ENCODE measurements at regions not wholly inside any gene's neighbourhood (a gene's known extent, or its start where the extent isn't known, plus 50 kb on each side); places are given as distances from the start of the nearest gene placed in this dataset.

DNA sequence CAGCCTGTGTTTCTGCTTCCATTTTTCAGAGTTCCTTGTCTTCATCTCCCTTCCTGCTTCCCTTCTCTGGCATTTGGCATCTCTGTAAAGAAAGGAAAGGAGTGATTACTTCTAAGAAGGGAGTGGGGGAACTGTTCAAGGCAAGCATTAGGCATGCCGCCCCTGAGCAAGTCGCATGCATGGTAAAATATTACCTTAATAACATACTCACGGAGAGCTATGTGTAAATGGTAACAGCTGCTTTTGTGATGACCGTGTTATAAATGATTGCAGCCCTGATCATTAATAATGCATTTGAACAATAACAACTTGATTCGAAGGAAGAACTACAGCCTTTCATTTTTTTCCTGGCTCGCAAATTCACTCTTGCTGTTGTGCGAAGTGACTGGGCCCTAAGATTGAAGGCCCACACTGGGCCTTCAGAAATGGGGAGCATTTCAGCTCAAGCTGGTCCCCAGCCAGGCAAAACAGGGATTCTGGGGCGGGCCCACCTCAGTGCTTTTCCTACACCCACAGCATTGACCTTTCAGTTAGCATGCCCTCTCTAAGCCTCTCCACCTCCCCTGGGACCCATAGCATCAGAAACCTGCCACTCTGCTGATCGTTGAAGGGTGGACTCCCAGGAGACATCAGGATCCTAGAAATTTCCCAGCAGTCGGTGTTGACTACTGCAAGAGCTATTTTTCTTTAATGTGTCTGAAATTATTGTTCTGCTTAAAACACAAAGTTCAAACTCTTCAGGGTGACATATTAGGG lies 263.0 kb upstream of the CADM1 start:
- DNase-seq (ENCODE audit: extremely low read depth in 1 of 2, low read depth in 1 of 2): no peak

DNA sequence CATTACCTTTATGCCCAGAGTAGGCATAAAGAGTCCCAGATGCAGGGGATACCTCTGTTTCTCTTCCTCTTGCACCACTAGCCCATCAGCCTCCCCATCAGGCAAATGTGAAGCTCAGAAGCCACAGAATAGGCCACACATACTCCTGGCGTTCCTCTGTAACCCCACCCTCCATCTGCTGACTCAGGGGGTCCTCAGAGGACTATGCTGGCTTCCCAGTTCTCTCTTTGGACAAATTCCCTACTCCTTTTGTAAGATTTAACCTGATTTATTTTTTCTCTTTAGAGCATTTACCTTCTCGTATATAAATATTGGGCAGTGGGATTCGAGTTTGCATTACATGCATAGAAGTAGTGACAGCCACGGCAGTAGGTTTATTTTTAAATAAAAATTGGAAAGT lies 262.3 kb upstream of the CADM1 start:
- no peak for DNase-seq (ENCODE audit: extremely low read depth in 1 of 2, low read depth in 1 of 2)

DNA sequence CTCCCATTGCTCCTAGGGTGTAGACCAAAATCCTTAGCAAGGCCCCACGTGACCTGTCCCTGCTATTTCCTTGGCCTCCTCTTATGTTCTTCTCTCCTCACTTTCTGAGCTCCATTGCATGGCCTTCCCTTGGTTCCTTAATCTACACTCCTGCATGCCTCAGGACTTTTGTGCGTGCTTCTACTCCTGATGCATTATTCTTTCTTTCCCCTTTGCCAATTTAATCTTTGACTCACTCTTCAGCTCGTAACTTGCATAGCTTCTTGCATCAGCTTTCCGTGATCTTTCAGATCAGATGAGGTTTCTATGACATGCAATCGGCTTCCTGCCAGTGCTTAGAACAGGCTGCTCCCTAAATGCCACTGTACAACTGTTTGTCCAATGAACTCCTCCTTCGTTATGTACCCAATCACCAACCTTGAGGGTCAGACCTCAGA lies 261.6 kb upstream of the CADM1 start:
- no peak for DNase-seq (ENCODE audit: extremely low read depth in 1 of 2, low read depth in 1 of 2)

DNA sequence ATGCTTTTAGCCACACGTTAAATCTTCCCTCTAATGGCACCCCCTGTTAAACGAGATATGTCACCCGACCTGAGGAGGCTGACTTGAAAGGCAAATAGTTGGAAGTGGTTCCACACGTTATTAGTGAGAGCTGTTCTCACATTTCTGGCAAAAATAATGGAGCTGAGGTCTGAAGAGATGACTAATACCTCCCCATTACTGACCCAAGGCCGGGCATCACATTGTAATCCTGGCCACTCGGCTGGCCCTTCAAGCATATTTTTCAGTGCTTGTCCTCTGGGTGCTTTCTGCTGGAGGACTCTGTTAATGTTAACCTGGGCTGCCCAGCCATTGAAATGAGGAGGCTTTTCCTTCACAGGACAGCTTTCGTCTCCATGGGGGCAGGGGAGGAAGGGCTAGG lies 260.0 kb upstream of the CADM1 start:
- DNase-seq (ENCODE audit: extremely low read depth in 1 of 2, low read depth in 1 of 2): no peak

DNA sequence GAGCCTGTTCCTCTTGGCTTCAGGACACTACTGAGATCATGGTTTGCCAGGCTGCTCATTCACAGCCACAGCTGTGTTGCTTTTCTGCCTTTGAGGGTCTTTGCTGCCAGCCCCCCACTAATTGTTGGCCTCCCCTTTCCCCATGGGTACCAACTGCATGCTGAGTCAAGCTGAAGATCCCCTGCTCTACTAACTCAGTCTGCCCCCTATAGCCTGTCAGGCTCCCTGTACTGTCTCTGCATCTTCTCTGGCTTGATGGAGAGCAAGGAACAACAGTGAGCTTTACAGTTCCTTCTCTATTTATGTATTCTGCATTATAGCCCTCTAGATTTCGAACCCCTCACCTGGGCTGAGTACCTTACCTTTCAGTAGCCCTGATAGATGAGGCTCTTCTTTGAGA lies 257.6 kb upstream of the CADM1 start:
- DNase-seq (ENCODE audit: extremely low read depth in 1 of 2, low read depth in 1 of 2): no peak

DNA sequence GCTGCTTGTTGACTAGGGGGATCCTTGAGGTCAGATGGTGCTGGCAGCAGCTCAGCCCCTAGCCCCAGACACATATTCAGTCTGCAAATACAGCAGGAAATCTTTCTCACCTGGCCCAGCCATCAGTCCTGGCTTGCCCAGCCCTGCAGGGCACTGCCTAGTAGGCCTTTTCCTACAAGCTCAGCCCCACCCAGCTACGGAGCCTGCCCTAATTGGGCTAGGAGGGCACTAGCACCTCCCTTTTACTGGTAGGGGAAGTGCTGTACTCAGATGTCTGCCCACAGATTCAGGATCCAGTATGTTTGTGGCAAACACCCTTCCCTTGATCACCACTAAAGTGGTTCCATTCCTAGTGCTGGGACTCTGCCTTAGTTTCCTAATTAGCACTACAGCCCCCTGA lies 257.1 kb upstream of the CADM1 start:
- DNase-seq (ENCODE audit: extremely low read depth in 1 of 2, low read depth in 1 of 2): no peak

DNA sequence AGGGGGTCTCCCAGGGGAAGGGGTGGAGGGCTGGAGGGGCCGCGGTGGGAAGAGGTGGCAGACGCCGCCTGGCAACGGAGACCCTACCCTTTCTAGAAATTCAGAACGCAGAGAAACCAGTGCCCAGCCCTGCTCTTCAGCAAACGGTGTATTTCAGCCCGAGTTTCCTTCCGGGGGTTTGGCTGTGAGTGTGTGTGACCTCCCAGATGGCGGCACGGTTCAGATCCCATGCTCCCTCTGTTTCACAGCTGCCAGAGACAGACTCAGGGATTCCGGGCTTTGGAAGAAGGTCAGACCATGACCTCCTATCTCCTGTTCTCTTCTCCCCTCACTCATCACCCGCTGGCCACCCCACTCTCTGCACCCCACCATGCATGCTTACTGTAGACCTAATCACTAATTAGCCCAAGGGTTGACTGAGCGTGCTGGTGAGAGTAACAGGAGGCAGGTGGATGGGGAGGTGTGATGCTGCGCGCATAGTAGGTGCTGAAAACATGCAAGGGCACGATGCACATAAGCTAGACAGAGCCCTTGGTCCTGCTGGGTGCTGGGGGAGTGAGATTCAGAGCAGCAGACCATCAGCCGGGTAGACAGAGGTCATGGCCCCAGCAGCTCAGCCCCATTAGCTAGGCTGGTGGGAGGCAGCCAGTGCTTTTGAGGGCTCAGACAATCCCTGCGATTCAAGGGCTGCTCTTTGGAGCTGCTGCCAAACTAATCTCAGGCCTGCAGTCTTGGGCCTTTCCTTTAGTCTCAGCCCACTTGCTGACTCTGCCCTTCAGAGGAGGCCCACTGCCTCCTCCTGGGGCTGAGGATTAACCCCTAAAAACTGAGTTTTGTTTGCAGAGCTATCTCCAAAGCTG lies 256.5 kb upstream of the CADM1 start:
- no peak for DNase-seq (ENCODE audit: extremely low read depth in 1 of 2, low read depth in 1 of 2)

DNA sequence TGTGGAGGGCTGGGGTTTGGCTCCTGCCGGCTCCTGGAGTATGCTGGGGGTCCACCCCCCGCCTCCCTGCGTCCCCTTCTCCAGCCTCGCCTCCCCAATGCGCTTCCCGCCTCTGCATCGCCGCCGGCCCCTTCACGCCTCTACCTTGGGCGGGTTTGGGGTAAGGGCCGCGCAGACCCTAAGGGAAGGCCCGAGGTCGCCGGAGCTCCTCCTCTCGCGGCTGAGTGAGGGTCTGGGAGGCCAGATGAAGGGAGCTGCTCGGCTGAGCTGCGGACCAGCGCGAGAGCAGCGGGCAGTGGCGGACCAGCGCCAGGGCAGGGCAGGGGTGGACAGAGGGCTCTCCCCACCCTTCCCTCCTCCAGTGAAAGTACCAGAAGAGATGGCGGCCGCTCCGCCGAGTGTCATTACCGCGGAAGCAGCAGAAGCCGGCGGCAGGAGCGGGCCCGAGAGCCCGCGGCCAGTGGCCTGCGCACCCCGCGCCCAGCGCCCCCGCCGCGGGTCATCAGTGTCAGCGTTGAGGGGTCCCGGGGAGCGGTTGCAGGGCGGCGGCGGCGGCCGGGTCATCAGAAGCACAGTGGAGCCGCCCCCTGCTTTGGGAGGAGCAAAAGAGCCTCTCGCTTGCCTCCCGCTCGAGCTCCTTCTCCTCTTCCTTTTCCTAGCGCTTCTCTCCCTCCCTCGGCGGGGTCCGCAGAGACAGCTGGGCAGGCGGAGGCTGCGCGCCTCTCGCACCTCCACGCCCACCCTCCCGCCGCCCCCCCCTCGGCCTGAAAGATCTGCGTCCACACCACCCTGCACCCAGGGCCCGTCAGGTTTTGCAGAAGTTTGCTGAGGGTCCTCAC lies 255.6 kb upstream of the CADM1 start:
- no peak for DNase-seq (ENCODE audit: extremely low read depth in 1 of 2, low read depth in 1 of 2)

DNA sequence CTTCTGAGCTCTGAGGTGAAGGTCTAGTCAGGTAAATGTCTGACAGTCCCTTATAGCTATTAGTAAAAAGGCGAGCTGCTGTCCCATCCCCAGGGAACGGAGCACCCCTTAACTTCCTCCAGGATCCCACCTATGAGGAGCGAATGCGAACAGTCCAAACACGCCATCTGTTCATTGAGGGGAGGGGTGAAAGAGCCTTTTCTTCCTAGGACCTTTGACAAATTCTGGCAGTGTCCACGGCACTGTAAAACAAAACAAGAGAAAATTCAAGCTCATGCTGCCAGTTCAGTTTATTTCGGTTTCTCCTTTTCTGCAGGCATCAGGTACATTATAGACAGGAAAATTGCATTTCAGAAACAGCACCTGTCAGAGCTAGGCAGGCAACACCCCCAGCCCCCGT lies 253.8 kb upstream of the CADM1 start:
- DNase-seq (ENCODE audit: extremely low read depth in 1 of 2, low read depth in 1 of 2): no peak

DNA sequence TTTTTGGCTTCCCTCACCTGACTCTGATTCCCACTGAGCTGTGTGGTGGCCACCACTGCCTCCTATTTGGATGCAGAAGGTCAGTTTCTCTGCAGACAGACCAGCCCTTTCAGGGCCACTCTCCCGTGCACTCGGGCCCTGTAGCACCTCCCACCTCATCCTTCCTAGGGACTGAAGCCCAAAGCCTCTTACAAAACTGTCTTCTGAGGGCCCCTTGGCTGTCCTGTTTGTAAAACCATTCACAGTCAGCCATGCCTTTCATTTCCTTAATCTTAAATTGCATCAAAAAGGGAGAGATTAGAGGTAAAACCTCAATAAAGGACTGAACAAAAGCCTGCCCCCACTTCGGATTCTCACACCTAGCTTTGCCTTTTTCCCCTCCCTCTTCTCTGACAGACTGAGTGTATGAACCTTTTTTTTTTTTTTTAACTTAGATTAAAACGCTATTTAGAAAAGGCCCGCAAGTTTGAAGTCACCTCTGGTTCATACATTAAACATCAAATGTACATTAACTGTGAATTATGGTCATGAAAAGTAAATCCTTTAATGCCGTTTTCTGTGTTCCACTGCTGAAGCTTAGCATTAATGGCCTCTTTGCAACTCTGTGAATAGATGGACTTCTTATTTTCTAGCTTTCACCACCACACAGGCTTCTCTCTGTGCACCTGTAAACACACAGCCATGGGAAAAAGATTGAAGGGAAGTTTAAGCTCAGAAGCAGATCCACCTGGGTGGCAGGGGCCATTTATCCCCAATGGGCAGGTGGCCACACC lies 247.2 kb upstream of the CADM1 start:
- DNase-seq (ENCODE audit: extremely low read depth in 1 of 2, low read depth in 1 of 2): no peak

DNA sequence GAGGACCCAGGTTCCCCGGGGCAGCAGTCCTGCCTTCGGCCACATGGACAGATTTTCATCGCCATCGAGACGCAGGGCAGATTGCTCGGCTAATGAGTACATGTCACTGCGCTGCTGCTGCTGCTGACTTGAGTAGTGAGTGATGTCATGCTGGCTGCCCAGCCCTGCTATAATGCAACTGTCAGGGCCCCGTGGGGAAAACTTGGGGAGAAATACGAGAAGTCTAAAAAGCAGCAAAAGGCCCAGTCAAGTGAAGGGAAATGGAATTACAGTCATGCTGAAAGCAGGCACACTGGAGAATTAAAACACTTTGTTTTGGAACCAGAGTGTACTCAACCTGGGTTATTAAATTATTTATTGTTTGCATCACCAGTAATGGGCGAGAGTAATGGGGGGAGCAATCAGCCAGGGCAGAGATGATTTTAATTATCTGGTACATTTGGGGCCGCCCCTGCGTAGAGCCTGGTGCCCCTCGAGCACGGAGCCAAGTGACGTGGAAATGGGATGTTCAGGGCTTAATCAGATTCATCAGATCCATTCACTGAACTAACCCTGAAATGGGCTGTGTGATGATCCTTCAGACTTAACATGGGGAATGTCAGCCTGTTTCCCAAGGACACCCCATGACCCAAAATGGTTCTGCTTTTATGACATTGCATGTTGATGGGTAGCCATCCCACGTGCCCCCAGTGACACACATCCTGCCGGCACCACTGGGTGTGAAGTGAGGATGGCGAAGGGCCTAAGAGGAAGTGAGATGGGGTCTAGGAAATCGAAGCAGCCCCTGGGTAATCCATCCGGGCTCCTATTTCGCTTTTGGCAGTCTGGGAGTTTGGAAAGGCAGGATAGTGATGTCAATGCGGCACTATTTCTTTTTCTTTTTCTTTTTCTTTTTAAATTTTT lies 241.6 kb upstream of the CADM1 start:
- no peak for DNase-seq (ENCODE audit: extremely low read depth in 1 of 2, low read depth in 1 of 2)

DNA sequence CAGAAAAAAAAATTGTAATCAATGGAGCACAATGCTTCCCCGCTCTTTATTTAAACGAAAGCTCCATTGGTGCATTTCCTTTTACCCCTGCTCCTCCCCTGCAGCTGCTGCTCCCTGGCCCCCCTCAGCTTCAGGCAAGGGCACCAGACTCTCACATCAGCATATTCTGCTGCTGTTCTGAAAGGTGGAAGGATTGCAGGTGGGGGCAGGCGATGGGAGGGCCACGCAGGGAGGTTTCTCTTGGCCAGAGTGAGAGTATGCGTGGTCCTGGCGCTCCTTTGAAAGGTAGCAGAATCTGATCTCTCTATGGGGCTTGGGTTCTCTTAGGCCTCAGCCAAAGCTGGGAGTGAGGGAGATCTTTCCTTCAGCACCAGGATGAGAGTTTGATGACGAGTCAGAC lies 240.9 kb upstream of the CADM1 start:
- DNase-seq (ENCODE audit: extremely low read depth in 1 of 2, low read depth in 1 of 2): no peak

DNA sequence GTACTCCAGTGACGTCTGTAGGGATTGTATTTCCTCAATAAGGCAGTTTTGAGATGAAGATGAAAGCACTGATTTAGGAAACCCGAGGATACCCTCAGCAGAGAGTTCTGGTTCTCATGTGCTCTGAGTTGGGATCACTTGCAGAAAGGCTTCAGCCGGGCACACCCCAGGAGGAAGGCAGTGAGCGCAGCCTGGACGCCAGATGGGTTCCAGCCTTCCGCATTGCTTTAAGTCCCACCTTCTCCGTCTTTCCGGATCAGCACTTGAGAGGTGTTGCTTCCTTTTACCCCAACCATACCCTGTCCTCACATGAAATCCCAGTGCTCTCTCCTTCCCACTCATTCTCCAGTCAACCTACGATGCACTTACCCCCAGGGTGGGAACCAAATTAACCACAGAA lies 239.5 kb upstream of the CADM1 start:
- no peak for DNase-seq (ENCODE audit: extremely low read depth in 1 of 2, low read depth in 1 of 2)

DNA sequence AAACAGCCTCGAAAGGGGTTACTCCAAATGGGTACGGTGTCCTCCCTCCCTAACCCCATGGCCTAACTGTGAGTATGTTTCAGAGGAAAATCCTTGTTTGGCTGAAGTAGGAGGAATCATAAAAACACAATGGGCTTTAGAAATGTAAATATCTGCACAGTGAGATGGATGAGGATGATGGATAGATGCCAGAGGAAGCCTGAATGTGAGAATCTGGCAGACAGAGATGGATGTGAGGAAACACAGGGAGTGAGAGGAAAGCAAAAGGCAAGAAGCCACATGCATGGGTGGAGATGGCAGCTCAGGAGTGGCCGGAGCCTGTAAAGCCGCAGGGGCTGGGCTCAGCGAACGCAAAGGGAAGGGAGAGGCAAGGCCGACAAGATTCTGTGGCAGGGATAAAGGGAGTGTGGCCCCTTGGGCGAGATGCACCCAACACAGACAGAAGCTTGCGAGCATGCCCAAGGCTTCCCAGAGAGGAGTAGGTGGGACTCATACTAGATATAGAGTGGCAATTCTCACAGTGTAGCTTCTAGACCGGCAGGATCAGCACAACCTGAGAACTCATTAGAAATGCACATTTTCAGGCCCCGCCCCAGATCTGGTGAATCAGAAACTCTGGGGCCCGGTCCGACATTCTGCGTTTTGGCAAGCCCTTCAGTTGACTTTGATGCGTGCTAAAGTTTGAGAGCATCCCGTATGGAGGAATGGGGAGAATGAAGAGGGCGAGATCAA lies 237.3 kb upstream of the CADM1 start:
- DNase-seq (ENCODE audit: extremely low read depth in 1 of 2, low read depth in 1 of 2): no peak

DNA sequence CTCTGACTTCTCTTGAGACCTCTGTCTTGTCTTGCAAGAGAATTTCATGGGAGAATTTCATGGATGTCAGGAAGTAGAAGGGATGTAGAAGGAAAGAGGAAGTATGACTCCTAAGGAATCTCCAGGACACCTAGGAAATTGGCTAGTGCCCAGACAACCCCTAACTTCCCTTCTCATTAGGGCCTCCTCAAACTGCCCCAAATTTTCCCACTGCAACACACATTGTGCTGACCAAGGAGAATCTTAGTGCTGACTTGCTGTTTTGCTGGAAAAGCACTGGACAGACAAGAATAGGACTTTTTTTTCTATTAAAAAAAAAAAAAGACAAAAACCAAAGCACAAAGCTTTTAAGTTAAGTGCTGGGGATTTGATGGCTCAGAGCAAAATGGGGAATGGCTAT lies 236.1 kb upstream of the CADM1 start:
- no peak for DNase-seq (ENCODE audit: extremely low read depth in 1 of 2, low read depth in 1 of 2)

DNA sequence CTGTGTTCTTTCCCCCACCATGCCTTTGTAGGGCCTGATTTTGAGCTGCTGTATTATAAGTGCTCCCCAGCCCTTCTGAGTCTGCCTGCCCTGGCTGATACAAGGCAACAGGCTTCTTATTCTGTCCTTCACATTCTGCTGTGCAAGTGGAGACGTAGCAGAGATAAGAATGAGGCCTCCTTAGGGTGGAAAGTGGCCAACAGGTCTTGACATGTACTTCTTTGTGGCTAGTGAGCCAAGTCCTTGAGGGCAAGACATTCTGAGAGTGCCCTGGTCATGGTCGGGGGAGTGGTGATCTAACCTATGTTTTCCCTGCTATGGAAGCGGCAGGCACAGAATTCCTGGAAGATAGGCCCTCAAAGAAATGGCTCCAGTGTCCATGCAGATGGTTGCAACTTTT lies 235.7 kb upstream of the CADM1 start:
- DNase-seq (ENCODE audit: extremely low read depth in 1 of 2, low read depth in 1 of 2): no peak

DNA sequence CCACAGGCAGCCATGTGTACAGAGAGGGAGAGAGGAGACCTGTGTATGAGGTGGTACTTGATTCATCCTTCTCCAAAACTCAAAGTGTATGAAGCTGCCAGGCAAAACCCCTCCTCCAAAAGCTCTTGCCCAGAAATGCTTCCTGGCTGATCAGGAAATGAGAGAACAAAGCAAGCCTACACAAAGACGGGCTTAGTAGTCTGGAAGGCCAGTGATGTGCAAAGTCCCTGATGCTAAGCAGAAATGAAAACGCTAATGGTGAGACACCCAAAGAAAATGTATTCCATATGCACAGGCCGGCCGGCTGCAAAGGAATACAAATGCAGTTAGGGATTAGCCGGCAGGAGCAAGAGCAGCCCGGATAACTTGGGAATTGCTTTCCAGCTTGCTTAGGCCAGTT lies 234.9 kb upstream of the CADM1 start:
- no peak for DNase-seq (ENCODE audit: extremely low read depth in 1 of 2, low read depth in 1 of 2)

DNA sequence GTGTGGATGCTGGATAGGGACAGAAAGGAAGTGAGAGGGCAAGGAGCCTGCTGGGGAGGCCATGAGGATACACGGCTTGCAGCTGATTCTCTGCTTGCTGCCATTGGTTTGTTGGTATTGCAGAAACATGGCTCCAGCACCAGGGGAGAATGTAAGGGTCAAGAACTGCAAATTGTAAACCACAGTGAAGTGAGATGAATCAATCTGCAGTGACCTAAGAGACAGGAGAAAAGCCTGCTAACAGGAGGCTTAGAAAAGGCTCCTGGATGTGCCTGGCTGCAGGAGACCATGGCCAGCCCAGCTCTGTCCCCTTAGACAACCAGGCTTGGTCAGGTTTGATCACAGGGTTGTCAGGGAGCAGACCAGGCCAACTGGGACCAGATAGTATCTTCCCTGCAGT lies 233.7 kb upstream of the CADM1 start:
- DNase-seq (ENCODE audit: extremely low read depth in 1 of 2, low read depth in 1 of 2): no peak

DNA sequence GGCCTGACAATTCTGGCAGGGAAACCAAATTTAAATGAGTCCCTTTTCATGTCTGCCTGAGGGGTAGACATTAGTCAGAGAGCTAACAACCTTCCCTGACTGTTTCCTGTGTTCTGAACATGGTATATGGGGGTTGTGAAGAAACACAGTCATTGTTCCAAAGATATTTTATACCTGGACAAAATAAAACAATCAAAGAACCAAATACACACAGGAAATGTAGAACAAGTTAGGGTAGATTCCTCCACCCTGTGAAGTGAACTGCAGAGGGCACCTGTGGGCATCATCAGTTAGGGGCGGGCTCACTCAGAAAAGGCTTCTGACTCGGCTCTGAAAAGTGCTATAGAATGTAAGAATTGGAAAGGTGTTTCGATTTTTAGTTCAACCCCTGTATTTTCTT lies 231.9 kb upstream of the CADM1 start:
- DNase-seq (ENCODE audit: extremely low read depth in 1 of 2, low read depth in 1 of 2): no peak

Data from activated CD8-positive, alpha-beta memory T cell treated with anti-CD3 and anti-CD28 coated beads for 1 hour (primary cell).